ENCODE measurements at regions not wholly inside any gene's neighbourhood (a gene's known extent, or its start where the extent isn't known, plus 50 kb on each side); places are given as distances from the start of the nearest gene placed in this dataset.

- TF ChIP-seq, protein P1, sequence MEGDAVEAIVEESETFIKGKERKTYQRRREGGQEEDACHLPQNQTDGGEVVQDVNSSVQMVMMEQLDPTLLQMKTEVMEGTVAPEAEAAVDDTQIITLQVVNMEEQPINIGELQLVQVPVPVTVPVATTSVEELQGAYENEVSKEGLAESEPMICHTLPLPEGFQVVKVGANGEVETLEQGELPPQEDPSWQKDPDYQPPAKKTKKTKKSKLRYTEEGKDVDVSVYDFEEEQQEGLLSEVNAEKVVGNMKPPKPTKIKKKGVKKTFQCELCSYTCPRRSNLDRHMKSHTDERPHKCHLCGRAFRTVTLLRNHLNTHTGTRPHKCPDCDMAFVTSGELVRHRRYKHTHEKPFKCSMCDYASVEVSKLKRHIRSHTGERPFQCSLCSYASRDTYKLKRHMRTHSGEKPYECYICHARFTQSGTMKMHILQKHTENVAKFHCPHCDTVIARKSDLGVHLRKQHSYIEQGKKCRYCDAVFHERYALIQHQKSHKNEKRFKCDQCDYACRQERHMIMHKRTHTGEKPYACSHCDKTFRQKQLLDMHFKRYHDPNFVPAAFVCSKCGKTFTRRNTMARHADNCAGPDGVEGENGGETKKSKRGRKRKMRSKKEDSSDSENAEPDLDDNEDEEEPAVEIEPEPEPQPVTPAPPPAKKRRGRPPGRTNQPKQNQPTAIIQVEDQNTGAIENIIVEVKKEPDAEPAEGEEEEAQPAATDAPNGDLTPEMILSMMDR (IDR thresholded peaks at IDR 0.05; ENCODE audit: extremely low read depth in 1 of 2, insufficient read depth in 1 of 2, low read depth in 1 of 2, low read length in 2 of 2) = no peak
- no peak for TF ChIP-seq EZH2 (IDR thresholded peaks at IDR 0.05; ENCODE audit: borderline replicate concordance, low read depth, low read length, severe bottlenecking)
- no peak for TF ChIP-seq MYC (IDR thresholded peaks at IDR 0.05; ENCODE audit: low read depth, low read length)
- TF ChIP-seq FOS (IDR thresholded peaks at IDR 0.05; ENCODE audit: borderline replicate concordance, insufficient read depth, low read length) = no peak
- TF ChIP-seq POLR2A (IDR thresholded peaks at IDR 0.05; ENCODE audit: low read depth, low read length) = no peak
- TF ChIP-seq POLR2AphosphoS5 (IDR thresholded peaks at IDR 0.05; ENCODE audit: insufficient read depth, low read depth, low read length) = no peak
- no peak for TF ChIP-seq JUN (IDR thresholded peaks at IDR 0.05; ENCODE audit: borderline replicate concordance, insufficient read depth, insufficient read length, low read depth)
- no peak for TF ChIP-seq MAX (IDR thresholded peaks at IDR 0.05; ENCODE audit: insufficient read depth, insufficient read length)
- no peak for TF ChIP-seq GATA2 (IDR thresholded peaks at IDR 0.05; ENCODE audit: insufficient read depth, insufficient read length, low read depth, low read length)
Measured at GRCh38 chr3:187518616-187519015, 150.4 kb downstream of the RTP4 start.
